Parathyroid adenoma (tissue), 2 donors: ENCODE measurements at regions not wholly inside any gene's neighbourhood (a gene's known extent, or its start where the extent isn't known, plus 50 kb on each side); places are given as distances from the start of the nearest gene placed in this dataset.

Experiments used
- H2AFZ ChIP-seq: fragments of 300-600 bp; sonication (generic); one replicate; pipeline ENCODE4 v1.7.0; 2017; ENCODE audit warnings: antibody characterized with exemption, mild to moderate bottlenecking
- H3K27ac ChIP-seq: fragments of 300-600 bp; sonication (generic); one replicate; pipeline ENCODE4 v1.7.0; 2017
- H3K27me3 ChIP-seq: fragments of 300-600 bp; sonication (generic); one replicate; pipeline ENCODE4 v1.7.0; 2017; ENCODE audit warnings: low read length; ENCODE audit not compliant: control insufficient read depth, insufficient read depth
- H3K36me3 ChIP-seq: fragments of 300-600 bp; sonication (generic); one replicate; pipeline ENCODE4 v1.7.0; 2017; ENCODE audit warnings: low read length; ENCODE audit not compliant: control insufficient read depth, insufficient read depth
- H3K4me1 ChIP-seq: fragments of 300-600 bp; sonication (generic); one replicate; pipeline ENCODE4 v1.7.0; 2017; ENCODE audit warnings: control low read depth
- H3K4me2 ChIP-seq: fragments of 300-600 bp; sonication (generic); one replicate; pipeline ENCODE4 v1.7.0; 2017; ENCODE audit warnings: low read length
- H3K4me3 ChIP-seq: fragments of 300-600 bp; sonication (generic); one replicate; pipeline ENCODE4 v1.7.0; 2017; ENCODE audit warnings: low read depth, low read length
- H3K79me2 ChIP-seq: fragments of 300-600 bp; sonication (generic); one replicate; pipeline ENCODE4 v1.7.0; 2017; ENCODE audit warnings: control low read depth
- H3K9ac ChIP-seq: fragments of 300-600 bp; sonication (generic); one replicate; pipeline ENCODE4 v1.7.0; 2017; ENCODE audit warnings: mild to moderate bottlenecking
- H3K9me3 ChIP-seq: fragments of 300-600 bp; sonication (generic); one replicate; pipeline ENCODE4 v1.7.0; 2017; ENCODE audit warnings: low read length; ENCODE audit not compliant: control insufficient read depth
- TF ChIP-seq, protein P1 (sequence below): fragments of 300-600 bp; sonication (generic); IDR thresholded peaks from one replicate; pipeline ENCODE4 v1.7.0; 2017; ENCODE audit warnings: antibody characterized with exemption, mild to moderate bottlenecking
- donor health status: primary hyperparathyroidism.

DNA sequence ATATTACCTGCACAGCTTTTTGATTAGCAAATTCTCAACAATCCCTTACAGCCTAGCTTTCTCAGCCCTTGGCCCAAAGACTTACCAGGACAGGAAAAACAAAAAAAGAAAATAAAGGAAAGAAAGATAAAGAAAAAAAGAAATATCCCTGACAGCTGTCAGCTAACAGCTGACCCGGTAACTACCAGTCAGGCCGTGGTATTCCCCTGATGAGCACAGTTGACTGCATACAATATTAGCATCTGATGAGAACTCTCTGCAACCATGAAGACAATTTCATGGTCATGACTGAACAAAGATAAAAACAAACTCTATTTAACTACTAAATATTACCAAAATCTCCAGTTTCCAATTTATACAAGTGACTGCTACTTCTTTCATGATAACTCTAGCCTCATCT lies 798.8 kb downstream of the PLA2G4A start:
- Histone ChIP-seq H3K4me1 (no peaks in the 10 kb centered on the region), H3K27ac (no peak overlapping the region), H3K79me2 (no peaks in the 10 kb centered on the region), H3K9ac (no peak overlapping the region), H2AFZ (no peak overlapping the region), H3K4me3 (no peak overlapping the region), H3K36me3 (no peaks in the 10 kb centered on the region), H3K4me2 (no peak overlapping the region), H3K27me3 (no peaks in the 10 kb centered on the region), H3K9me3 (no peaks in the 10 kb centered on the region)
- TF ChIP-seq, protein P1, sequence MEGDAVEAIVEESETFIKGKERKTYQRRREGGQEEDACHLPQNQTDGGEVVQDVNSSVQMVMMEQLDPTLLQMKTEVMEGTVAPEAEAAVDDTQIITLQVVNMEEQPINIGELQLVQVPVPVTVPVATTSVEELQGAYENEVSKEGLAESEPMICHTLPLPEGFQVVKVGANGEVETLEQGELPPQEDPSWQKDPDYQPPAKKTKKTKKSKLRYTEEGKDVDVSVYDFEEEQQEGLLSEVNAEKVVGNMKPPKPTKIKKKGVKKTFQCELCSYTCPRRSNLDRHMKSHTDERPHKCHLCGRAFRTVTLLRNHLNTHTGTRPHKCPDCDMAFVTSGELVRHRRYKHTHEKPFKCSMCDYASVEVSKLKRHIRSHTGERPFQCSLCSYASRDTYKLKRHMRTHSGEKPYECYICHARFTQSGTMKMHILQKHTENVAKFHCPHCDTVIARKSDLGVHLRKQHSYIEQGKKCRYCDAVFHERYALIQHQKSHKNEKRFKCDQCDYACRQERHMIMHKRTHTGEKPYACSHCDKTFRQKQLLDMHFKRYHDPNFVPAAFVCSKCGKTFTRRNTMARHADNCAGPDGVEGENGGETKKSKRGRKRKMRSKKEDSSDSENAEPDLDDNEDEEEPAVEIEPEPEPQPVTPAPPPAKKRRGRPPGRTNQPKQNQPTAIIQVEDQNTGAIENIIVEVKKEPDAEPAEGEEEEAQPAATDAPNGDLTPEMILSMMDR = no peak

DNA sequence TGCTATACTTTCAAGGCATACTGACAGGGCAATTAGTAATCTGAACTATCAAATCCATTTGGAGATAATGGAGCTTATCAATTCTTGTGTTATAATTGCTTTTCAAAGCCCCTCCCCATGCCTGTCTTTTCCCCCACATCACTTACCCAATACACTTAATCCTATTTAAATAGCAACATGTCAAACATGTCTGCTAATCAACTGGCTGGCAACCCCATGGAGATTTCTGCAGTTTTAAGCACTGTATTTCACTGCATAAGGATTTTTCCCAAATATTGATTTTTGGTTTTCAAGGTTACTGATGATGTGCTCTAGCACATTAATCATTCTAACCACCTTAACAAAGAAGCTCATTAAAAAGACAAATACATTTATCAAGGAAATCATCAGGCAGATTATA lies 800.3 kb downstream of the PLA2G4A start:
- no peak overlapping the region for H2AFZ ChIP-seq
- H3K4me1 ChIP-seq = no peaks in the 10 kb centered on the region
- H3K4me2 ChIP-seq = no peak overlapping the region
- H3K9me3 ChIP-seq = no peaks in the 10 kb centered on the region
- H3K27me3 ChIP-seq = no peaks in the 10 kb centered on the region
- H3K4me3 ChIP-seq = no peak overlapping the region
- no peaks in the 10 kb centered on the region for H3K36me3 ChIP-seq
- no peak overlapping the region for H3K9ac ChIP-seq
- H3K27ac ChIP-seq = no peak overlapping the region
- TF ChIP-seq, protein P1 = no peak
- H3K79me2 ChIP-seq = no peaks in the 10 kb centered on the region

DNA sequence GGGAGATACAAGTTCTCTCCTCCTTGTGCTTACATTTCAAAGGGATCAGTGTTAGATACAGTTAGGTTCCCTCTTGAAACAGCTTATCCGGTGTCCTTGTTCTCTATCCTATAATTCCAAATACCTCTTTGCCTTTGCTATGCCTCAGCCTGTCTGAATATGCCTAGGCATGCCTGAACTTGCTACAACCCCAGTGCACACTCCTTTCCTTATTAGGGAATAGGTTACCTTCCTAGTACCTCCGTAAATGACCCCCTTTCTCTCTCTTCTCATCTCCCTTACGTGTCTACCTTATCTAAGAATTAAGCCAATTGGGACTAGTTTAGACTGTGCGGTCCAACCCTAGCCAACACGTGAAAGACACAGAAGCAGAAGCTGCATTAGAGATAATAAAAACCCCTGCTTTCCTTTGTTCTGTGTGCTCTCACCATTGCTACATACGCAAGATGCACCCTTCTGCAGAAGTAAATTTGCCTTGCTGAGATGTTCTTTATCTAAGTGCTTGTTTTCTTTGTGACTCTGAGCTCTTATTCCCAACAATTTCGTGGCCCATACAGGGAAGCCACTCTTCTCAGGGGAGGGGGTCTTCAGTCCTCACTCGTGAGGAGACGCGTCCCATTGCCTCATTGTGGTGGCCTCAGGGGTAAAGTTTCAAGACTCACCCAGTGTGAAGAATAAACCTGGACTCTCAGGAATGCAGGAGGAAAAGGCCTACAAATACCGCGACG lies 802.1 kb downstream of the PLA2G4A start:
- Histone ChIP-seq H3K4me3 (no peak overlapping the region), H3K27ac (no peak overlapping the region), H3K9ac (no peak overlapping the region), H3K9me3 (no peaks in the 10 kb centered on the region), H3K27me3 (no peaks in the 10 kb centered on the region), H3K79me2 (no peaks in the 10 kb centered on the region), H3K4me2 (no peak overlapping the region), H2AFZ (no peak overlapping the region), H3K36me3 (no peaks in the 10 kb centered on the region), H3K4me1 (no peaks in the 10 kb centered on the region)
- TF ChIP-seq, protein P1 = no peak

- H3K79me2 ChIP-seq = no peaks in the 10 kb centered on the region
- H3K4me3 ChIP-seq = no peak overlapping the region
- no peak overlapping the region for H2AFZ ChIP-seq
- H3K9ac ChIP-seq = no peak overlapping the region
- no peaks in the 10 kb centered on the region for H3K36me3 ChIP-seq
- H3K4me1 ChIP-seq = no peaks in the 10 kb centered on the region
- H3K9me3 ChIP-seq = no peaks in the 10 kb centered on the region
- H3K27ac ChIP-seq = no peak overlapping the region
- no peak overlapping the region for H3K4me2 ChIP-seq
- no peaks in the 10 kb centered on the region for H3K27me3 ChIP-seq
- TF ChIP-seq, protein P1 = no peak
Observed at GRCh38 chr1:187631381-187631675, 802.6 kb downstream of the PLA2G4A start.

GRCh38 chr1:187631984-187632383 lies 803.2 kb downstream of the PLA2G4A start:
- Histone ChIP-seq H3K9ac (no peak overlapping the region), H3K79me2 (no peaks in the 10 kb centered on the region), H3K4me1 (no peaks in the 10 kb centered on the region), H2AFZ (no peak overlapping the region), H3K27ac (no peak overlapping the region), H3K4me2 (no peak overlapping the region), H3K4me3 (no peak overlapping the region), H3K9me3 (no peaks in the 10 kb centered on the region), H3K27me3 (no peaks in the 10 kb centered on the region), H3K36me3 (no peaks in the 10 kb centered on the region)
- TF ChIP-seq, protein P1 = no peak
